ENCODE measurements at regions not wholly inside any gene's neighbourhood (a gene's known extent, or its start where the extent isn't known, plus 50 kb on each side); places are given as distances from the start of the nearest gene placed in this dataset.

DNA sequence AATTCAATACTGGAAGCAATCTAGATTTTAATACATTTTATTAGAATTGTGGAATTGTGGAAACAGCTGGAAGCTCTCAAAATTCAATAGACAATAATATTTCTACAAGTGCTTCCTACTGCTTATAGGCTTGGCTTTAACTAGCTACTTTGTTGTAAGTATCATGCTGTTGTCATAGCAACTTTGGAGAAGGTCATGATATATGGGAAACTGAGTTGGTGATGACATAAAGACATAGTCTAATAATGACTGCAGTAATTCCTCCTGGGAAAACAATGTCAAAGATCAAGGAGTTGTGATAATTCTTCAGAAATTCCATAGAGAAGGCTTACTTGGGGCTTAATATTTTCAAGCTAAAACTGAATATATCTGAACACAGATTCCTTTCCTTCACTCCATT, 266.6 kb downstream of the KIF21A start:
- Histone ChIP-seq H3K27ac (ENCODE audit: low read depth, low read length) (no peak overlapping the region), H3K9me3 (ENCODE audit: low read depth, low read length) (no peaks in the 10 kb centered on the region), H3K4me2 (ENCODE audit: insufficient read depth, low read length) (no peak overlapping the region), H3K79me2 (ENCODE audit: insufficient read depth, low read length) (no peaks in the 10 kb centered on the region), H4K20me1 (ENCODE audit: insufficient read depth, low read length) (no peaks in the 10 kb centered on the region), H3K36me3 (ENCODE audit: insufficient read depth, low read length) (no peaks in the 10 kb centered on the region), H3K27me3 (ENCODE audit: insufficient read depth, low read length) (no peaks in the 10 kb centered on the region), H3K4me3 (ENCODE audit: insufficient read depth, low read length) (no peak overlapping the region), H3K4me1 (ENCODE audit: insufficient read depth, low read length) (no peaks in the 10 kb centered on the region), H2AFZ (ENCODE audit: low read length) (no peak overlapping the region)
- no peak for DNase-seq (ENCODE audit: insufficient read length, low spot score, missing footprints)
- TF ChIP-seq, protein P1, sequence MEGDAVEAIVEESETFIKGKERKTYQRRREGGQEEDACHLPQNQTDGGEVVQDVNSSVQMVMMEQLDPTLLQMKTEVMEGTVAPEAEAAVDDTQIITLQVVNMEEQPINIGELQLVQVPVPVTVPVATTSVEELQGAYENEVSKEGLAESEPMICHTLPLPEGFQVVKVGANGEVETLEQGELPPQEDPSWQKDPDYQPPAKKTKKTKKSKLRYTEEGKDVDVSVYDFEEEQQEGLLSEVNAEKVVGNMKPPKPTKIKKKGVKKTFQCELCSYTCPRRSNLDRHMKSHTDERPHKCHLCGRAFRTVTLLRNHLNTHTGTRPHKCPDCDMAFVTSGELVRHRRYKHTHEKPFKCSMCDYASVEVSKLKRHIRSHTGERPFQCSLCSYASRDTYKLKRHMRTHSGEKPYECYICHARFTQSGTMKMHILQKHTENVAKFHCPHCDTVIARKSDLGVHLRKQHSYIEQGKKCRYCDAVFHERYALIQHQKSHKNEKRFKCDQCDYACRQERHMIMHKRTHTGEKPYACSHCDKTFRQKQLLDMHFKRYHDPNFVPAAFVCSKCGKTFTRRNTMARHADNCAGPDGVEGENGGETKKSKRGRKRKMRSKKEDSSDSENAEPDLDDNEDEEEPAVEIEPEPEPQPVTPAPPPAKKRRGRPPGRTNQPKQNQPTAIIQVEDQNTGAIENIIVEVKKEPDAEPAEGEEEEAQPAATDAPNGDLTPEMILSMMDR (IDR thresholded peaks at IDR 0.05; ENCODE audit: extremely low read depth, low read depth, low read length): no peak

- Histone ChIP-seq H4K20me1 (ENCODE audit: insufficient read depth, low read length) (no peaks in the 10 kb centered on the region), H3K27me3 (ENCODE audit: insufficient read depth, low read length) (no peaks in the 10 kb centered on the region), H3K4me2 (ENCODE audit: insufficient read depth, low read length) (no peak overlapping the region), H2AFZ (ENCODE audit: low read length) (no peak overlapping the region), H3K4me1 (ENCODE audit: insufficient read depth, low read length) (no peaks in the 10 kb centered on the region), H3K36me3 (ENCODE audit: insufficient read depth, low read length) (no peaks in the 10 kb centered on the region), H3K4me3 (ENCODE audit: insufficient read depth, low read length) (no peak overlapping the region), H3K9me3 (ENCODE audit: low read depth, low read length) (no peaks in the 10 kb centered on the region), H3K27ac (ENCODE audit: low read depth, low read length) (no peak overlapping the region), H3K79me2 (ENCODE audit: insufficient read depth, low read length) (no peaks in the 10 kb centered on the region)
- TF ChIP-seq, protein P1 (IDR thresholded peaks at IDR 0.05; ENCODE audit: extremely low read depth, low read depth, low read length): no peak
- DNase-seq (ENCODE audit: insufficient read length, low spot score, missing footprints): no peak
These were observed 268.3 kb upstream of the CPNE8 start for GRCh38 chr12:39173726-39174125.

GRCh38 chr12:39165338-39165737, 259.9 kb upstream of the CPNE8 start:
- H4K20me1 ChIP-seq (ENCODE audit: insufficient read depth, low read length): no peaks in the 10 kb centered on the region
- no peaks in the 10 kb centered on the region for H3K79me2 ChIP-seq (ENCODE audit: insufficient read depth, low read length)
- no peak overlapping the region for H3K4me3 ChIP-seq (ENCODE audit: insufficient read depth, low read length)
- no peak for DNase-seq (ENCODE audit: insufficient read length, low spot score, missing footprints)
- H3K36me3 ChIP-seq (ENCODE audit: insufficient read depth, low read length): no peaks in the 10 kb centered on the region
- no peak overlapping the region for H3K4me2 ChIP-seq (ENCODE audit: insufficient read depth, low read length)
- H2AFZ ChIP-seq (ENCODE audit: low read length): no peak overlapping the region
- H3K27me3 ChIP-seq (ENCODE audit: insufficient read depth, low read length): no peaks in the 10 kb centered on the region
- TF ChIP-seq, protein P1 (IDR thresholded peaks at IDR 0.05; ENCODE audit: extremely low read depth, low read depth, low read length): no peak
- no peaks in the 10 kb centered on the region for H3K9me3 ChIP-seq (ENCODE audit: low read depth, low read length)
- no peaks in the 10 kb centered on the region for H3K4me1 ChIP-seq (ENCODE audit: insufficient read depth, low read length)
- no peak overlapping the region for H3K27ac ChIP-seq (ENCODE audit: low read depth, low read length)

DNA sequence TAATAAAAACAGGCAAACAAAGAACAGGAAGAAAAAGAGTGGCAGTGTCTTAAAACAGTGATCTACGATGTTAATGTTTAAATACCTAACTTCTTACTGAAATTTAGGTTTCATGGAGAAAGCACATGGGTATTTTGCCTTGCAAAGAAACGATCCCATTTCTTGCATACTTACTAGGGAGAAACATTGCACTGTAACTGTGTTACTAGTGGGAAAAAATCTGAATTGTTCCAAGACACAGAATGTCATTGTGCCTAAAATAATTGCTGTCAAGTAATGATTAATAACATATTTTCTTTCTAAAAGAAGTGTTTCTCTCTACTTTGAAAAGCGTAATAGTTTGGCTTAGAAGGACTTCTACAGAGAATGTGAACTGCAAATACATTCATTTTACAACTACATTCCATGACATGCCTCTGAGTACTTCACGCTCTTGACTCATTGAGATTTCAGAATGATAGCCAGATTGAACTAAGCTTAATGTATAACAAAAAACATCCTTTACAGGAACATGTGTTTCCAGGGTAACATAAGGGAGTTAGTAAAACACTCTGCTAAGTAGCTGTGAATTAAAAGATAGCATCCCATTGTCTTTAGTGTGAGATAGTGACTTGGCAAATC, 256.2 kb upstream of the CPNE8 start:
- TF ChIP-seq, protein P1 (IDR thresholded peaks at IDR 0.05; ENCODE audit: extremely low read depth, low read depth, low read length): no peak
- no peaks in the 10 kb centered on the region for H3K4me1 ChIP-seq (ENCODE audit: insufficient read depth, low read length)
- H3K9me3 ChIP-seq (ENCODE audit: low read depth, low read length): no peaks in the 10 kb centered on the region
- no peaks in the 10 kb centered on the region for H3K36me3 ChIP-seq (ENCODE audit: insufficient read depth, low read length)
- no peak overlapping the region for H2AFZ ChIP-seq (ENCODE audit: low read length)
- H3K4me3 ChIP-seq (ENCODE audit: insufficient read depth, low read length): no peak overlapping the region
- no peaks in the 10 kb centered on the region for H3K27me3 ChIP-seq (ENCODE audit: insufficient read depth, low read length)
- no peak overlapping the region for H3K27ac ChIP-seq (ENCODE audit: low read depth, low read length)
- H3K4me2 ChIP-seq (ENCODE audit: insufficient read depth, low read length): no peak overlapping the region
- H3K79me2 ChIP-seq (ENCODE audit: insufficient read depth, low read length): no peaks in the 10 kb centered on the region
- DNase-seq (ENCODE audit: insufficient read length, low spot score, missing footprints): no peak
- H4K20me1 ChIP-seq (ENCODE audit: insufficient read depth, low read length): no peaks in the 10 kb centered on the region
